Endodermal cell (in vitro differentiated cells): ENCODE measurements at regions not wholly inside any gene's neighbourhood (a gene's known extent, or its start where the extent isn't known, plus 50 kb on each side); places are given as distances from the start of the nearest gene placed in this dataset.

ENCODE experiments used
- DNase-seq: peaks from one replicate; pipeline ENCODE4 v3.0.0-alpha.2; 2017
- H3K27ac ChIP-seq: 2 replicates; pipeline ENCODE4 v1.5.1; 2013; ENCODE audit warnings: mild to moderate bottlenecking, low read depth, low read length, moderate library complexity
- H3K27me3 ChIP-seq: 2 replicates; pipeline ENCODE4 v1.6.1; 2013; ENCODE audit warnings: mild to moderate bottlenecking, low read length, moderate library complexity; ENCODE audit not compliant: insufficient read depth, control insufficient read depth, poor library complexity, severe bottlenecking
- H3K36me3 ChIP-seq: 2 replicates; pipeline ENCODE4 v1.7.0; 2013; ENCODE audit warnings: mild to moderate bottlenecking, low read length, moderate library complexity; ENCODE audit not compliant: control insufficient read depth, insufficient read depth
- H3K4me1 ChIP-seq: one replicate; pipeline ENCODE4 v1.7.0; 2013; ENCODE audit warnings: low read length; ENCODE audit not compliant: control insufficient read depth, insufficient read depth
- H3K4me3 ChIP-seq: 2 replicates; pipeline ENCODE4 v1.5.1; 2013; ENCODE audit warnings: mild to moderate bottlenecking, low read length, moderate library complexity
- H3K9ac ChIP-seq: 2 replicates; pipeline ENCODE4 v1.6.1; 2013; ENCODE audit warnings: mild to moderate bottlenecking, low read length, moderate library complexity; ENCODE audit not compliant: poor library complexity, severe bottlenecking; ENCODE audit errors: extremely low read depth
- H3K9me3 ChIP-seq: 2 replicates; pipeline ENCODE4 v1.6.1; 2013; ENCODE audit warnings: mild to moderate bottlenecking, low read length, moderate library complexity; ENCODE audit not compliant: control insufficient read depth
- H3K27ac Mint-ChIP-seq: 2 replicates; pipeline ENCODE4 v1.8.0; 2020; ENCODE audit warnings: mixed read lengths
- H3K27me3 Mint-ChIP-seq: 2 replicates; pipeline ENCODE4 v1.8.0; 2021; ENCODE audit warnings: mild to moderate bottlenecking, mixed read lengths; ENCODE audit not compliant: insufficient read depth
- H3K36me3 Mint-ChIP-seq: 2 replicates; pipeline ENCODE4 v1.8.0; 2020; ENCODE audit warnings: low read depth, mixed read lengths
- H3K4me1 Mint-ChIP-seq: 2 replicates; pipeline ENCODE4 v1.8.0; 2020; ENCODE audit warnings: mixed read lengths
- H3K4me3 Mint-ChIP-seq: 2 replicates; pipeline ENCODE4 v1.8.0; 2020; ENCODE audit warnings: mild to moderate bottlenecking, moderate library complexity, mixed read lengths
- H3K9me3 Mint-ChIP-seq: 2 replicates; pipeline ENCODE4 v1.8.0; 2020; ENCODE audit warnings: mild to moderate bottlenecking, mixed read lengths
- CTCF ChIP-seq: fragments of 200-600 bp; sonication (generic); conservative IDR thresholded peaks from 2 replicates; pipeline ENCODE4 v1.5.0; 2021; ENCODE audit warnings: antibody characterized with exemption, mild to moderate bottlenecking
- WGBS, 2 experiments: methylation state at CpG; one replicate each; pipeline versions ENCODE4 v1.1.5 to v1.1.7; 2013; ENCODE audit warnings: missing lambda C conversion rate in 2 of 2, mixed read lengths in 1 of 2; ENCODE audit not compliant: insufficient coverage in 1 of 2, insufficient read length in 1 of 2; 5-methylcytosine and 5-hydroxymethylcytosine counted together

DNA sequence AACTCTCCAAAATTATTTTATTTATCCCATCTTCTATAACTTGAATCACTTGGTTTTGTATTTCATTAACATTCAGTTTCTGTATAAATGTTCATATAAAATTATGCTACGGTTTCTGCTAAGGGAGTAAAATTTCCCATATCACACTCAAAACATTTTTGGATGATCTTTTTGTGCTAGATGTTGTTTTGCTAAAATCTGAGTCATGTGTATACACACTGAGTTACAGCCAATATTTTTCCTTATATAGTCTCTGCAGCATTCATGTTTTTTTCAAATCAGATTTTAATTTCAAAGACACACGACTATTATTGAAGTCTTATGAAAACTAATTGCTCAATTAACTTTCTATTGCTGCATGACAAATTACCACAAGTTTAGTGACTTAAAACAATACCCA, 54.3 kb upstream of the SLC2A12 start:
- Mint-ChIP-seq H3K27ac (no peak overlapping the region), H3K27me3 (no peaks in the 10 kb centered on the region), H3K36me3 (no peaks in the 10 kb centered on the region), H3K4me3 (no peak overlapping the region), H3K9me3 (no peaks in the 10 kb centered on the region), H3K4me1 (no peaks in the 10 kb centered on the region)
- 78 to 87% methylated on average over 1 of the region's 2 CpGs for WGBS, 2 experiments
- Histone ChIP-seq H3K4me3 (no peak overlapping the region), H3K27me3 (no peaks in the 10 kb centered on the region), H3K9ac (no peak overlapping the region), H3K36me3 (no peaks in the 10 kb centered on the region), H3K4me1 (no peaks in the 10 kb centered on the region), H3K9me3 (no peaks in the 10 kb centered on the region), H3K27ac (no peak overlapping the region)
- TF ChIP-seq CTCF = no peak
- DNase-seq = no peak

DNA sequence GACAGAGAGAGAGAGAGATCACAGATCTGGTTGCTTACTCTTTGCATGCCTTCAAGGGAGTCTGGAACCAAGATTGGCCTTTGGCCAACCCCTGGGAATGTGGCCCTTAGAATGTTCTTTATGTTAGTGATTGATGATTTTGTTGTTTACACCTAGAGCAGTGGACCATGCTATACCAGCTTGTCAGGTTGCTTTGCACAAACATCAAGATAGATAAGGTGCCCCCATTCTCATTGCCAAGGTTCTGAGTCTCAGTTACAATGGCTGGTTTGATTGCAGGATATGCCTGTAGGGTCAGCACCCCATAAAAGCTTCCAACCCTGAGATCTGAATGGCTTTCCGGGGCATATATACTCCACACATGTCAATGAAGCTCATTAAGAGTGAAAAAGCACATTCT, 53.5 kb upstream of the SLC2A12 start:
- Histone ChIP-seq H3K9ac (no peak overlapping the region), H3K27ac (no peak overlapping the region), H3K27me3 (no peaks in the 10 kb centered on the region), H3K36me3 (no peaks in the 10 kb centered on the region), H3K4me3 (no peak overlapping the region), H3K9me3 (no peaks in the 10 kb centered on the region), H3K4me1 (no peaks in the 10 kb centered on the region)
- Mint-ChIP-seq H3K27ac (no peak overlapping the region), H3K36me3 (no peaks in the 10 kb centered on the region), H3K9me3 (no peaks in the 10 kb centered on the region), H3K27me3 (no peaks in the 10 kb centered on the region), H3K4me3 (no peak overlapping the region), H3K4me1 (no peaks in the 10 kb centered on the region)
- TF ChIP-seq CTCF = no peak
- no peak for DNase-seq
- WGBS, 2 experiments = 86 to 100% methylated on average over 1 of the region's 1 CpG

DNA sequence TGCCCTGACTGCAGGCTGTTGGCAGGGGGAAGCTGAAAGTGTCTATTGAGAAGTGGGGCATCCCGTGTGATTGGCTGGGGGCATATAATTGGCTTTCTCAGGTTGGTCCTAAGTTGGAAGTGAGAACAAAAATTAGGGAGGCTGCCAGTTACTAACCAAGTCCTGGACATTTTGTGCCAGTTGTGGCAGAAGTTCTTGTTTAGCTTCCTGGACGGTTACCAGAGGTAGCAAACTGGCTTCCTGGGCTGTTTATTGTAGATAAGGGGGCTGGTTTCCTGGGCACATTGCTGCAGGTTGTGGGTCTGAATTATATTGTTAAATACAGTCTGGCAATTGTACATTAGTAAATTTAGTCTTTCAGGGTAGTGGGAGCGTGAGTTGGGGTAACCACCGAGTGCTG, 50.6 kb upstream of the SLC2A12 start:
- no peak overlapping the region for H3K9ac ChIP-seq
- no peak overlapping the region for H3K4me3 ChIP-seq
- TF ChIP-seq CTCF = no peak
- DNase-seq = no peak
- Mint-ChIP-seq H3K9me3 (no peaks in the 10 kb centered on the region), H3K4me1 (peaks cover 2% of the 10 kb centered on the region), H3K36me3 (no peaks in the 10 kb centered on the region), H3K27ac (no peak overlapping the region), H3K4me3 (no peak overlapping the region), H3K27me3 (no peaks in the 10 kb centered on the region)
- WGBS, 2 experiments = 93 to 100% methylated on average over 3 to 4 of the region's 4 CpGs
- no peaks in the 10 kb centered on the region for H3K4me1 ChIP-seq
- H3K9me3 ChIP-seq = no peaks in the 10 kb centered on the region
- no peaks in the 10 kb centered on the region for H3K27me3 ChIP-seq
- H3K36me3 ChIP-seq = no peaks in the 10 kb centered on the region
- H3K27ac ChIP-seq = no peak overlapping the region
